ENCODE measurements at regions not wholly inside any gene's neighbourhood (a gene's known extent, or its start where the extent isn't known, plus 50 kb on each side); places are given as distances from the start of the nearest gene placed in this dataset.
A peak's percentile ranks its signal among the peaks of the same experiment; 100 is the strongest.

GRCh38 chr9:111728617-111729366 is 65.9 kb downstream of the SHOC1 start:
- intact Hi-C loops (cut with micrococcal nuclease) (no loop called here), dilution Hi-C loops (cut with MboI; ENCODE audit: extremely low pct_ligation_motif_present, low sequenced_read_pairs) (no loop called here)
- Histone ChIP-seq H3K4me3 (replicated peaks in 1 of 3; ENCODE audit: insufficient read depth in 1 of 3, low read depth in 1 of 3, low read length in 3 of 3) (no peak overlapping the region), H2AFZ (ENCODE audit: low read depth, low read length) (no peak overlapping the region), H3K4me2 (ENCODE audit: insufficient read depth, low read length) (no peak overlapping the region), H3K9ac (replicated peaks; ENCODE audit: extremely low read depth, insufficient read depth, low read length) (no peak overlapping the region), H3K9me3 (replicated peaks; ENCODE audit: control insufficient read depth, insufficient read depth, low read length) (no peaks in the 10 kb centered on the region), H3K36me3 (ENCODE audit: control insufficient read depth in 2 of 2, extremely low read depth in 1 of 2, insufficient read depth in 2 of 2, low read length in 2 of 2) (no peaks in the 10 kb centered on the region), H4K20me1 (replicated peaks; ENCODE audit: control insufficient read depth, extremely low read depth, insufficient read depth, low read length) (no peaks in the 10 kb centered on the region), H3K79me2 (ENCODE audit: control insufficient read depth, insufficient read depth, low read length) (no peaks in the 10 kb centered on the region), H3K27ac (ENCODE audit: insufficient read depth, low read depth, low read length) (peak overlapping the region; percentile 42), H3K9me1 (replicated peaks; ENCODE audit: control insufficient read depth, extremely low read depth, insufficient read depth, low read length) (no peaks in the 10 kb centered on the region), H3K4me1 (ENCODE audit: control insufficient read depth, extremely low read depth, insufficient read depth, low read length) (peaks cover 25% of the 10 kb centered on the region), H3K27me3 (ENCODE audit: control insufficient read depth in 2 of 2, insufficient read depth in 2 of 2, low read length in 2 of 2) (no peaks in the 10 kb centered on the region)
- ChIA-PET CTCF (interaction anchor here (1.3 kb wide), 1 partner anchor 346 kb away, joined by 3 read pairs; no protein-coding TSS in a partner anchor), POLR2A (interaction anchor here (0.6 kb wide), 1 partner anchor 1106 kb away, joined by 3 read pairs; no protein-coding TSS in a partner anchor)
- peak; percentile 58 for DNase-seq (ENCODE audit: low read depth, low spot score)
- BruUV-seq (replicated peaks) = no TSS peak
- FAIRE-seq = peak; percentile 24
- TF ChIP-seq POLR2A (IDR thresholded peaks at IDR 0.05; ENCODE audit: low read depth, low read length) (no peak), FOS (IDR thresholded peaks at IDR 0.05; ENCODE audit: borderline replicate concordance, insufficient read depth, low read length) (peak; percentile 74), EZH2 (IDR thresholded peaks at IDR 0.05; ENCODE audit: borderline replicate concordance, low read depth, low read length, severe bottlenecking) (no peak), GATA2 (IDR thresholded peaks at IDR 0.05; ENCODE audit: insufficient read depth, insufficient read length, low read depth, low read length) (peak; percentile 76), MYC (IDR thresholded peaks at IDR 0.05; ENCODE audit: low read depth, low read length) (no peak), POLR2AphosphoS5 (IDR thresholded peaks at IDR 0.05; ENCODE audit: insufficient read depth, low read depth, low read length) (peak; percentile 31), JUN (IDR thresholded peaks at IDR 0.05; ENCODE audit: borderline replicate concordance, insufficient read depth, insufficient read length, low read depth) (peak; percentile 73)

GRCh38 chr9:111728143-111728542 is 66.6 kb downstream of the SHOC1 start:
- Histone ChIP-seq H2AFZ (ENCODE audit: low read depth, low read length) (no peak overlapping the region), H3K27ac (ENCODE audit: insufficient read depth, low read depth, low read length) (peak overlapping the region; percentile 42), H3K27me3 (ENCODE audit: control insufficient read depth in 2 of 2, insufficient read depth in 2 of 2, low read length in 2 of 2) (no peaks in the 10 kb centered on the region), H3K9ac (replicated peaks; ENCODE audit: extremely low read depth, insufficient read depth, low read length) (no peak overlapping the region), H3K4me3 (replicated peaks in 1 of 3; ENCODE audit: insufficient read depth in 1 of 3, low read depth in 1 of 3, low read length in 3 of 3) (no peak overlapping the region), H3K9me1 (replicated peaks; ENCODE audit: control insufficient read depth, extremely low read depth, insufficient read depth, low read length) (no peaks in the 10 kb centered on the region), H3K4me2 (ENCODE audit: insufficient read depth, low read length) (no peak overlapping the region), H3K4me1 (ENCODE audit: control insufficient read depth, extremely low read depth, insufficient read depth, low read length) (peaks cover 25% of the 10 kb centered on the region), H4K20me1 (replicated peaks; ENCODE audit: control insufficient read depth, extremely low read depth, insufficient read depth, low read length) (no peaks in the 10 kb centered on the region), H3K36me3 (ENCODE audit: control insufficient read depth in 2 of 2, extremely low read depth in 1 of 2, insufficient read depth in 2 of 2, low read length in 2 of 2) (no peaks in the 10 kb centered on the region), H3K79me2 (ENCODE audit: control insufficient read depth, insufficient read depth, low read length) (no peaks in the 10 kb centered on the region), H3K9me3 (replicated peaks; ENCODE audit: control insufficient read depth, insufficient read depth, low read length) (no peaks in the 10 kb centered on the region)
- no TSS peak for BruUV-seq (replicated peaks)
- DNase-seq (ENCODE audit: low read depth, low spot score) (peak; percentile 4), FAIRE-seq (no peak)
- ChIA-PET POLR2A (interaction anchor here (0.6 kb wide), 1 partner anchor 1107 kb away, joined by 3 read pairs; no protein-coding TSS in a partner anchor), CTCF (interaction anchor here (1.3 kb wide), 1 partner anchor 347 kb away, joined by 3 read pairs; no protein-coding TSS in a partner anchor)
- intact Hi-C loops (cut with micrococcal nuclease) (no loop called here), dilution Hi-C loops (cut with MboI; ENCODE audit: extremely low pct_ligation_motif_present, low sequenced_read_pairs) (no loop called here)
- TF ChIP-seq MYC (IDR thresholded peaks at IDR 0.05; ENCODE audit: low read depth, low read length) = no peak
- no peak for TF ChIP-seq POLR2A (IDR thresholded peaks at IDR 0.05; ENCODE audit: low read depth, low read length)
